ENCODE measurements at regions not wholly inside any gene's neighbourhood (a gene's known extent, or its start where the extent isn't known, plus 50 kb on each side); places are given as distances from the start of the nearest gene placed in this dataset.

DNA sequence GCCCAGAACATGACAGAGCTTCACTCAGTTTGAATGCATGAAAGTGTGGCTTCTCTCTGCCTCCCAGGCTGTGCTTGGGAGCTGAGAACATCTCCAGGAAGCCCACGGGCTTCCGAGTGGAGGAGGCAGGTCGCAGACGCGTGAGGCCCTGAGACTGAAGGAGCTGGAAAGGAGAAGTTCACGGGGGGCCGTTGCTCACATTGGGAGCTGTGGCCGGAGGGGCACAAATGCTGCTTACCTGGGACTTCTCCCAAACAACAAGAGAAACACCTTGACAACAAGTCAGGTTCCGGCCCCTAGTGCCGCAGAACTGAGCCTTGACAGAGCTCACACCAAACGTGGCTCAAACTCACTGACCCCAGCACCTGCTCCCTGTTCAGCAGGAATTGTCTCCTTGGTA, 207.0 kb downstream of the BRD1 start:
- intact Hi-C loops (cut with micrococcal nuclease), result no loop called here
- WGBS (ENCODE audit: insufficient coverage), result 95% methylated on average over 11 of the region's 11 CpGs
- Mint-ChIP-seq H3K27ac (no peak overlapping the region), H3K9me3 (ENCODE audit: insufficient read depth) (no peaks in the 10 kb centered on the region), H3K27me3 (no peaks in the 10 kb centered on the region), H3K4me1 (no peaks in the 10 kb centered on the region), H3K4me3 (no peak overlapping the region)
- Histone ChIP-seq H3K27me3 (replicated peaks in 1 of 4; ENCODE audit: control extremely low read depth in 1 of 4, control insufficient read depth in 3 of 4, insufficient read depth in 4 of 4, low read length in 3 of 4) (no peaks in the 10 kb centered on the region), H3K9me3 (ENCODE audit: control extremely low read depth in 1 of 3, control insufficient read depth in 2 of 3, insufficient read depth in 1 of 3, low read length in 2 of 3) (peaks cover 0 to under 1% (median 0%) of the 10 kb centered on the region in 3 donors), H3K4me1 (ENCODE audit: control insufficient read depth in 2 of 2, insufficient read depth in 2 of 2, low read length in 2 of 2) (no peaks in the 10 kb centered on the region), H3K79me2 (ENCODE audit: control insufficient read depth, insufficient read depth, low read length) (peaks cover 45% of the 10 kb centered on the region), H3K4me3 (ENCODE audit: control extremely low read depth in 1 of 5, extremely low read depth in 1 of 5, insufficient read depth in 1 of 5, low read depth in 2 of 5, low read length in 4 of 5) (no peak overlapping the region), H2AFZ (ENCODE audit: insufficient read depth, low read depth, low read length, poor library complexity, severe bottlenecking) (no peak overlapping the region), H4K20me1 (ENCODE audit: control insufficient read depth, insufficient read depth, low read length, poor library complexity, severe bottlenecking) (peaks cover 83% of the 10 kb centered on the region), H3K9ac (ENCODE audit: low read length) (no peak overlapping the region), H3K4me2 (replicated peaks; ENCODE audit: low read depth, low read length, poor library complexity, severe bottlenecking) (no peak overlapping the region), H3K36me3 (replicated peaks in 1 of 2; ENCODE audit: control extremely low read depth in 1 of 2, control insufficient read depth in 1 of 2, extremely low read depth in 1 of 2, insufficient read depth in 2 of 2, low read length in 1 of 2) (peaks cover 1 to 6% of the 10 kb centered on the region in 2 experiments), H3K27ac (ENCODE audit: low read length in 2 of 2) (no peak overlapping the region)
- ChIA-PET CTCF (no interaction called here), POLR2A (no interaction called here)
- TF ChIP-seq EZH2 (IDR thresholded peaks at IDR 0.05; ENCODE audit: borderline replicate concordance, insufficient read depth, low read depth, low read length, poor library complexity, severe bottlenecking), result no peak
- TF ChIP-seq, protein P1, sequence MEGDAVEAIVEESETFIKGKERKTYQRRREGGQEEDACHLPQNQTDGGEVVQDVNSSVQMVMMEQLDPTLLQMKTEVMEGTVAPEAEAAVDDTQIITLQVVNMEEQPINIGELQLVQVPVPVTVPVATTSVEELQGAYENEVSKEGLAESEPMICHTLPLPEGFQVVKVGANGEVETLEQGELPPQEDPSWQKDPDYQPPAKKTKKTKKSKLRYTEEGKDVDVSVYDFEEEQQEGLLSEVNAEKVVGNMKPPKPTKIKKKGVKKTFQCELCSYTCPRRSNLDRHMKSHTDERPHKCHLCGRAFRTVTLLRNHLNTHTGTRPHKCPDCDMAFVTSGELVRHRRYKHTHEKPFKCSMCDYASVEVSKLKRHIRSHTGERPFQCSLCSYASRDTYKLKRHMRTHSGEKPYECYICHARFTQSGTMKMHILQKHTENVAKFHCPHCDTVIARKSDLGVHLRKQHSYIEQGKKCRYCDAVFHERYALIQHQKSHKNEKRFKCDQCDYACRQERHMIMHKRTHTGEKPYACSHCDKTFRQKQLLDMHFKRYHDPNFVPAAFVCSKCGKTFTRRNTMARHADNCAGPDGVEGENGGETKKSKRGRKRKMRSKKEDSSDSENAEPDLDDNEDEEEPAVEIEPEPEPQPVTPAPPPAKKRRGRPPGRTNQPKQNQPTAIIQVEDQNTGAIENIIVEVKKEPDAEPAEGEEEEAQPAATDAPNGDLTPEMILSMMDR (IDR thresholded peaks at IDR 0.05), result no peak
- DNase-seq (no peak), ATAC-seq (ENCODE audit: low read depth) (no peak)

DNA sequence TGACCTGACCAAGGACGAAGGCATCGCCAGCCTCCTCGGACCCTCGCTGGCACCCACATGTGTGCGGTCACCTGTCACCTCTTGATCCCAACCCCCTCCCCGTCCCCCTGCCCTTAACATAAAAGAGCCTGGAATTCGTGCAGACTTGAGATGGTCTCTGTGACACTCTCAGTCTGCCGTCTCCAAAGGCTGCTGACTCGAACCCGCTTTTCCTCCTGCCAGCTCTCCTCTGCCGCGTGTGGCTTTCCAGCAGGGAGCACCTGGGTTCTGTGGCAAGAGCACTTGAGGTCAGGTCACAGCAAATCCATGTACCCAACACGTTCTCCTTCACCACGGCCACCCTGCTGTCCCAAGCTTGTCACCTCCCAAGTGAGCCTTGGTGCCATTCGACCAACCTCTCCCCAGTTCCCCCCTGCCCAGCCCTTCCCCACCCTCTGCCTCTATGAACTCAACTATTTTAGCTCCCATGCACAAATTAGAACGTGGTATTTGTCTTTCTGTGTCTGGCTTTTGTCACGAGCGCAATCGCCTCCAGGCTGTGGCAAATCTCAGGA, 207.6 kb downstream of the BRD1 start:
- TF ChIP-seq, protein P1 (IDR thresholded peaks at IDR 0.05), result no peak
- H3K4me3 Mint-ChIP-seq, result no peak overlapping the region
- Histone ChIP-seq H3K79me2 (ENCODE audit: control insufficient read depth, insufficient read depth, low read length) (peaks cover 47% of the 10 kb centered on the region), H3K9ac (ENCODE audit: low read length) (no peak overlapping the region), H3K4me3 (ENCODE audit: control extremely low read depth in 1 of 5, extremely low read depth in 1 of 5, insufficient read depth in 1 of 5, low read depth in 2 of 5, low read length in 4 of 5) (no peak overlapping the region), H3K4me2 (replicated peaks; ENCODE audit: low read depth, low read length, poor library complexity, severe bottlenecking) (no peak overlapping the region), H2AFZ (ENCODE audit: insufficient read depth, low read depth, low read length, poor library complexity, severe bottlenecking) (no peak overlapping the region), H3K36me3 (replicated peaks in 1 of 2; ENCODE audit: control extremely low read depth in 1 of 2, control insufficient read depth in 1 of 2, extremely low read depth in 1 of 2, insufficient read depth in 2 of 2, low read length in 1 of 2) (peaks cover 1 to 6% of the 10 kb centered on the region in 2 experiments), H4K20me1 (ENCODE audit: control insufficient read depth, insufficient read depth, low read length, poor library complexity, severe bottlenecking) (peaks cover 86% of the 10 kb centered on the region), H3K27ac (ENCODE audit: low read length in 2 of 2) (no peak overlapping the region), H3K9me3 (ENCODE audit: control extremely low read depth in 1 of 3, control insufficient read depth in 2 of 3, insufficient read depth in 1 of 3, low read length in 2 of 3) (peaks cover 0 to 7% (median 0%) of the 10 kb centered on the region in 3 donors), H3K4me1 (ENCODE audit: control insufficient read depth in 2 of 2, insufficient read depth in 2 of 2, low read length in 2 of 2) (no peaks in the 10 kb centered on the region), H3K27me3 (replicated peaks in 1 of 4; ENCODE audit: control extremely low read depth in 1 of 4, control insufficient read depth in 3 of 4, insufficient read depth in 4 of 4, low read length in 3 of 4) (no peaks in the 10 kb centered on the region)
- intact Hi-C loops (cut with micrococcal nuclease), result no loop called here
- WGBS (ENCODE audit: insufficient coverage), result 88% methylated on average over 19 of the region's 19 CpGs
- POLR2A ChIA-PET, result no interaction called here
- ATAC-seq (ENCODE audit: low read depth) (no peak), DNase-seq (no peak)
- no peaks in the 10 kb centered on the region for H3K4me1 Mint-ChIP-seq
- CTCF ChIA-PET, result interaction anchor here (1.0 kb wide), 1 partner anchor 13 kb away, joined by 4 read pairs; no protein-coding TSS in a partner anchor
- no peak overlapping the region for H3K27ac Mint-ChIP-seq
- H3K9me3 Mint-ChIP-seq (ENCODE audit: insufficient read depth), result no peaks in the 10 kb centered on the region
- no peaks in the 10 kb centered on the region for H3K27me3 Mint-ChIP-seq
